Mucosa of stomach (tissue), 1 donor: ENCODE measurements at regions not wholly inside any gene's neighbourhood (a gene's known extent, or its start where the extent isn't known, plus 50 kb on each side); places are given as distances from the start of the nearest gene placed in this dataset.

ENCODE experiments used
- H3K27me3 ChIP-seq: one replicate; pipeline ENCODE4 v1.7.0; 2013; ENCODE audit warnings: mild to moderate bottlenecking, low read length; ENCODE audit not compliant: control insufficient read depth, insufficient read depth
- H3K36me3 ChIP-seq: one replicate; pipeline ENCODE4 v1.7.0; 2013; ENCODE audit warnings: low read length; ENCODE audit not compliant: control insufficient read depth, insufficient read depth
- H3K4me1 ChIP-seq: one replicate; pipeline ENCODE4 v1.7.0; 2013; ENCODE audit warnings: mild to moderate bottlenecking, low read length; ENCODE audit not compliant: control insufficient read depth, insufficient read depth
- H3K4me3 ChIP-seq: one replicate; pipeline ENCODE4 v1.7.0; 2013; ENCODE audit warnings: low read length
- H3K9ac ChIP-seq: one replicate; pipeline ENCODE4 v1.7.0; 2013; ENCODE audit warnings: mild to moderate bottlenecking, low read length, moderate library complexity
- H3K9me3 ChIP-seq: one replicate; pipeline ENCODE4 v1.7.0; 2013; ENCODE audit warnings: mild to moderate bottlenecking, low read length, moderate library complexity; ENCODE audit not compliant: control insufficient read depth
- donor health status: Pancreatic carcinoma.

- no peak overlapping the region for H3K4me3 ChIP-seq
- H3K4me1 ChIP-seq: no peaks in the 10 kb centered on the region
- no peaks in the 10 kb centered on the region for H3K27me3 ChIP-seq
- no peaks in the 10 kb centered on the region for H3K36me3 ChIP-seq
- no peaks in the 10 kb centered on the region for H3K9me3 ChIP-seq
- H3K9ac ChIP-seq: no peak overlapping the region
Measured at GRCh38 chr10:8731121-8732095, 676.9 kb downstream of the GATA3 start.

GRCh38 chr10:8738987-8739386 lies 684.5 kb downstream of the GATA3 start:
- H3K9me3 ChIP-seq: no peaks in the 10 kb centered on the region
- no peak overlapping the region for H3K4me3 ChIP-seq
- H3K36me3 ChIP-seq: no peaks in the 10 kb centered on the region
- H3K27me3 ChIP-seq: no peaks in the 10 kb centered on the region
- no peaks in the 10 kb centered on the region for H3K4me1 ChIP-seq
- H3K9ac ChIP-seq: no peak overlapping the region

GRCh38 chr10:8752146-8752843 lies 697.8 kb downstream of the GATA3 start:
- Histone ChIP-seq H3K4me1 (no peaks in the 10 kb centered on the region), H3K9me3 (no peaks in the 10 kb centered on the region), H3K4me3 (no peak overlapping the region), H3K36me3 (no peaks in the 10 kb centered on the region), H3K9ac (no peak overlapping the region), H3K27me3 (no peaks in the 10 kb centered on the region)

GRCh38 chr10:8758029-8758428 lies 703.5 kb downstream of the GATA3 start:
- H3K36me3 ChIP-seq: no peaks in the 10 kb centered on the region
- H3K4me3 ChIP-seq: no peak overlapping the region
- H3K9me3 ChIP-seq: no peaks in the 10 kb centered on the region
- H3K9ac ChIP-seq: no peak overlapping the region
- H3K4me1 ChIP-seq: no peaks in the 10 kb centered on the region
- H3K27me3 ChIP-seq: no peaks in the 10 kb centered on the region

- Histone ChIP-seq H3K27me3 (no peaks in the 10 kb centered on the region), H3K4me3 (no peak overlapping the region), H3K9ac (no peak overlapping the region), H3K4me1 (no peaks in the 10 kb centered on the region), H3K36me3 (no peaks in the 10 kb centered on the region), H3K9me3 (no peaks in the 10 kb centered on the region)
Measured at GRCh38 chr10:8766899-8767298, 712.4 kb downstream of the GATA3 start.

GRCh38 chr10:8767591-8767990 lies 713.1 kb downstream of the GATA3 start:
- Histone ChIP-seq H3K27me3 (no peaks in the 10 kb centered on the region), H3K4me3 (no peak overlapping the region), H3K36me3 (no peaks in the 10 kb centered on the region), H3K9ac (no peak overlapping the region), H3K9me3 (no peaks in the 10 kb centered on the region), H3K4me1 (no peaks in the 10 kb centered on the region)

GRCh38 chr10:8768341-8768740 lies 713.9 kb downstream of the GATA3 start:
- Histone ChIP-seq H3K27me3 (no peaks in the 10 kb centered on the region), H3K4me3 (no peak overlapping the region), H3K9ac (no peak overlapping the region), H3K4me1 (no peaks in the 10 kb centered on the region), H3K9me3 (no peaks in the 10 kb centered on the region), H3K36me3 (no peaks in the 10 kb centered on the region)

- no peaks in the 10 kb centered on the region for H3K4me1 ChIP-seq
- no peak overlapping the region for H3K4me3 ChIP-seq
- H3K9me3 ChIP-seq: no peaks in the 10 kb centered on the region
- no peaks in the 10 kb centered on the region for H3K27me3 ChIP-seq
- H3K36me3 ChIP-seq: no peaks in the 10 kb centered on the region
- no peak overlapping the region for H3K9ac ChIP-seq
Measured at GRCh38 chr10:8768852-8769251, 714.4 kb downstream of the GATA3 start.

GRCh38 chr10:8776926-8777622 lies 722.6 kb downstream of the GATA3 start:
- no peaks in the 10 kb centered on the region for H3K9me3 ChIP-seq

GRCh38 chr10:8778713-8779112 lies 724.2 kb downstream of the GATA3 start:
- H3K4me3 ChIP-seq: no peak overlapping the region
- no peaks in the 10 kb centered on the region for H3K36me3 ChIP-seq
- no peak overlapping the region for H3K9ac ChIP-seq
- H3K9me3 ChIP-seq: no peaks in the 10 kb centered on the region
- no peaks in the 10 kb centered on the region for H3K27me3 ChIP-seq
- no peaks in the 10 kb centered on the region for H3K4me1 ChIP-seq

More at GRCh38 chr10:8776926-8777622, 722.6 kb downstream of the GATA3 start:
- Histone ChIP-seq H3K4me1 (no peaks in the 10 kb centered on the region), H3K27me3 (no peaks in the 10 kb centered on the region), H3K4me3 (no peak overlapping the region), H3K9ac (no peak overlapping the region), H3K36me3 (no peaks in the 10 kb centered on the region)

GRCh38 chr10:8787649-8788048 lies 733.2 kb downstream of the GATA3 start:
- Histone ChIP-seq H3K27me3 (no peaks in the 10 kb centered on the region), H3K4me1 (peaks cover 3% of the 10 kb centered on the region), H3K9ac (no peak overlapping the region), H3K9me3 (no peaks in the 10 kb centered on the region), H3K4me3 (no peak overlapping the region), H3K36me3 (no peaks in the 10 kb centered on the region)

- H3K9me3 ChIP-seq: no peaks in the 10 kb centered on the region
- H3K4me1 ChIP-seq: peaks cover 3% of the 10 kb centered on the region
- no peaks in the 10 kb centered on the region for H3K27me3 ChIP-seq
- H3K9ac ChIP-seq: no peak overlapping the region
- no peak overlapping the region for H3K4me3 ChIP-seq
- no peaks in the 10 kb centered on the region for H3K36me3 ChIP-seq
Measured at GRCh38 chr10:8790390-8790789, 735.9 kb downstream of the GATA3 start.
